B cell (primary cell): ENCODE measurements at regions not wholly inside any gene's neighbourhood (a gene's known extent, or its start where the extent isn't known, plus 50 kb on each side); places are given as distances from the start of the nearest gene placed in this dataset.

Source experiments
- CTCF ChIP-seq: fragments of 200-600 bp; IDR thresholded peaks from one replicate; pipeline ENCODE4 v1.8.0; 2022; ENCODE audit warnings: antibody characterized with exemption, mild to moderate bottlenecking
- EZH2 ChIP-seq: IDR thresholded peaks from 2 replicates; pipeline ENCODE4 v1.6.1; 2012; ENCODE audit warnings: borderline replicate concordance, low read depth, mild to moderate bottlenecking, moderate library complexity, low read length; ENCODE audit not compliant: insufficient read depth, poor library complexity, severe bottlenecking

- TF ChIP-seq CTCF (no peak), EZH2 (no peak)
Measured at GRCh38 chr4:178426871-178427270, 984.6 kb upstream of the AGA start.
